Aorta (tissue), 5 donors: ENCODE measurements at regions not wholly inside any gene's neighbourhood (a gene's known extent, or its start where the extent isn't known, plus 50 kb on each side); places are given as distances from the start of the nearest gene placed in this dataset.
"Not testable (repeated sequence)": the region's sequence is repeated elsewhere in the genome, so short reads cannot be mapped to it uniquely, and the experiment has no call there.

ENCODE experiments used
- ATAC-seq: fragments of 200-7000 bp; cut with Tn5 transposase; one replicate; pipeline ENCODE4 v1.9.1; 2022; ENCODE audit warnings: moderate library complexity; ENCODE audit not compliant: low FRiP score
- DNase-seq, 2 donors: peaks; one replicate each; pipeline ENCODE4 v3.0.0-alpha.2; 2020
- H3K27ac ChIP-seq, 2 donors: one replicate each; pipeline ENCODE4 v1.5.1; 2013; ENCODE audit warnings: low read length in 2 of 2, mild to moderate bottlenecking in 2 of 2, moderate library complexity in 2 of 2, control low read depth in 1 of 2, inconsistent platforms in 1 of 2, low read depth in 1 of 2
- H3K27me3 ChIP-seq, 2 donors: one replicate each; pipeline ENCODE4 v1.6.1; 2013; ENCODE audit warnings: control low read depth in 1 of 2, low read length in 1 of 2, mild to moderate bottlenecking in 1 of 2, moderate library complexity in 1 of 2; ENCODE audit not compliant: insufficient read depth in 2 of 2, control insufficient read depth in 1 of 2
- H3K36me3 ChIP-seq, 2 donors: one replicate each; pipeline ENCODE4 v1.6.1; 2013; ENCODE audit warnings: control low read depth in 1 of 2, low read length in 1 of 2, mild to moderate bottlenecking in 1 of 2; ENCODE audit not compliant: insufficient read depth in 2 of 2, control insufficient read depth in 1 of 2
- H3K4me1 ChIP-seq, 2 donors: one replicate each; pipeline ENCODE4 v1.6.1; 2013; ENCODE audit warnings: low read length in 2 of 2, control low read depth in 1 of 2, mild to moderate bottlenecking in 1 of 2, moderate library complexity in 1 of 2; ENCODE audit not compliant: insufficient read depth in 2 of 2, control insufficient read depth in 1 of 2
- H3K4me3 ChIP-seq, 2 donors: one replicate each; pipeline ENCODE4 v1.5.1; 2013; ENCODE audit warnings: low read length in 2 of 2, control low read depth in 1 of 2, mild to moderate bottlenecking in 1 of 2
- H3K9me3 ChIP-seq: one replicate; pipeline ENCODE4 v1.6.1; 2013; ENCODE audit warnings: mild to moderate bottlenecking, low read length; ENCODE audit not compliant: control insufficient read depth
- WGBS, 2 donors: extraction: QIAGEN DNeasy Blood & Tissue Kit; methylation state at CpG; one replicate each; pipeline ENCODE4 v1.1.7; 2013; 5-methylcytosine and 5-hydroxymethylcytosine counted together
- intact Hi-C, 2 donors: fragments of 100-400 bp; cut with DNase I; formaldehyde crosslinking; loops; one replicate each; pipeline versions ENCODE4 v1.14.2 to v1.15.0; 2022
- donor health status: healthy with polysubstance abuse.
- donor health status: Bipolar disorder and iron deficiency.
- donor health status: DM: no; HTN: no; CAD: no.
- donor health status: DM: no; HTN: no; CAD: no.
- donor health status: DM: yes; HTN: yes; CAD: no.

GRCh38 chr5:17326600-17327037 is 109.2 kb downstream of the BASP1 start:
- no peak for ATAC-seq
- no peak overlapping the region for H3K27ac ChIP-seq
- 61 to 73% methylated on average over 4 of the region's 4 CpGs for WGBS, 2 donors
- DNase-seq, result no peak
- H3K4me3 ChIP-seq, result no peak overlapping the region
- intact Hi-C loops, result no loop called here
- peaks cover 1% of the 10 kb centered on the region for H3K9me3 ChIP-seq
- no peaks in the 10 kb centered on the region for H3K27me3 ChIP-seq
- no peaks in the 10 kb centered on the region for H3K36me3 ChIP-seq
- no peaks in the 10 kb centered on the region for H3K4me1 ChIP-seq

GRCh38 chr5:17327048-17327625 is 109.7 kb downstream of the BASP1 start:
- no peak overlapping the region for H3K27ac ChIP-seq
- no peaks in the 10 kb centered on the region for H3K4me1 ChIP-seq
- intact Hi-C loops, result no loop called here
- H3K4me3 ChIP-seq, result no peak overlapping the region
- H3K27me3 ChIP-seq, result no peaks in the 10 kb centered on the region
- H3K36me3 ChIP-seq, result no peaks in the 10 kb centered on the region
- WGBS, 2 donors, result 66 to 67% methylated on average over 9 of the region's 9 CpGs
- peaks cover 1% of the 10 kb centered on the region for H3K9me3 ChIP-seq
- DNase-seq (no peak), ATAC-seq (no peak)

- intact Hi-C loops, result no loop called here
- H3K9me3 ChIP-seq, result peaks cover 1% of the 10 kb centered on the region
- ATAC-seq (no peak), DNase-seq (no peak)
- peaks cover 0 to 3% of the 10 kb centered on the region in 2 donors for H3K4me1 ChIP-seq
- 93 to 96% methylated on average over 3 of the region's 3 CpGs for WGBS, 2 donors
- no peaks in the 10 kb centered on the region for H3K27me3 ChIP-seq
- no peak overlapping the region for H3K27ac ChIP-seq
- no peak overlapping the region for H3K4me3 ChIP-seq
- H3K36me3 ChIP-seq, result no peaks in the 10 kb centered on the region
Observed at GRCh38 chr5:17329571-17329970, 112.1 kb downstream of the BASP1 start.

GRCh38 chr5:17330386-17330785 is 113.0 kb downstream of the BASP1 start:
- Histone ChIP-seq H3K4me1 (peaks cover 0 to 3% of the 10 kb centered on the region in 2 donors), H3K27ac (no peak overlapping the region), H3K36me3 (no peaks in the 10 kb centered on the region), H3K4me3 (no peak overlapping the region), H3K27me3 (no peaks in the 10 kb centered on the region), H3K9me3 (no peaks in the 10 kb centered on the region)
- ATAC-seq (no peak), DNase-seq (no peak)
- 93 to 95% methylated on average over 2 of the region's 2 CpGs for WGBS, 2 donors
- intact Hi-C loops, result no loop called here

- 97 to 99% methylated on average over 4 of the region's 4 CpGs for WGBS, 2 donors
- ATAC-seq (no peak), DNase-seq (no peak)
- Histone ChIP-seq H3K9me3 (no peaks in the 10 kb centered on the region), H3K4me1 (peaks cover 0 to 3% of the 10 kb centered on the region in 2 donors), H3K36me3 (no peaks in the 10 kb centered on the region), H3K27me3 (no peaks in the 10 kb centered on the region), H3K27ac (no peak overlapping the region), H3K4me3 (no peak overlapping the region)
- intact Hi-C loops, result no loop called here
Observed at GRCh38 chr5:17331651-17332050, 114.2 kb downstream of the BASP1 start.

GRCh38 chr5:17333755-17334154 is 116.3 kb downstream of the BASP1 start:
- Histone ChIP-seq H3K27me3 (no peaks in the 10 kb centered on the region), H3K27ac (no peak overlapping the region), H3K4me3 (no peak overlapping the region), H3K36me3 (no peaks in the 10 kb centered on the region), H3K9me3 (peaks cover 2% of the 10 kb centered on the region), H3K4me1 (peaks cover 0 to 3% of the 10 kb centered on the region in 2 donors)
- 95 to 99% methylated on average over 3 of the region's 3 CpGs for WGBS, 2 donors
- intact Hi-C loops, result no loop called here
- no peak for DNase-seq
- no peak for ATAC-seq

- 16 to 33% methylated on average over 1 of the region's 1 CpG for WGBS, 2 donors
- Histone ChIP-seq H3K27me3 (no peaks in the 10 kb centered on the region), H3K4me3 (no peak overlapping the region), H3K9me3 (peaks cover 2% of the 10 kb centered on the region), H3K27ac (no peak overlapping the region), H3K4me1 (peaks cover 2 to 3% of the 10 kb centered on the region in 2 donors), H3K36me3 (no peaks in the 10 kb centered on the region)
- intact Hi-C loops, result no loop called here
- ATAC-seq, result no peak
- DNase-seq, result no peak
Observed at GRCh38 chr5:17336054-17336453, 118.6 kb downstream of the BASP1 start.

- H3K27me3 ChIP-seq, ATAC-seq, H3K9me3 ChIP-seq, intact Hi-C loops, H3K4me3 ChIP-seq, DNase-seq, H3K4me1 ChIP-seq, H3K36me3 ChIP-seq, H3K27ac ChIP-seq: not testable (repeated sequence)
- 86 to 90% methylated on average over 3 of the region's 3 CpGs for WGBS, 2 donors
Observed at GRCh38 chr5:17336723-17337122, 119.3 kb downstream of the BASP1 start.

- no peaks in the 10 kb centered on the region for H3K36me3 ChIP-seq
- 54 to 62% methylated on average over 1 of the region's 1 CpG for WGBS, 2 donors
Observed at GRCh38 chr5:17339841-17340240, 122.4 kb downstream of the BASP1 start.

More at GRCh38 chr5:17339841-17340240, 122.4 kb downstream of the BASP1 start:
- H3K4me1 ChIP-seq, result peaks cover 2 to 6% of the 10 kb centered on the region in 2 donors
- intact Hi-C loops, result no loop called here
- ATAC-seq, result no peak
- H3K27ac ChIP-seq, result no peak overlapping the region
- no peaks in the 10 kb centered on the region for H3K27me3 ChIP-seq
- DNase-seq, result no peak
- no peak overlapping the region for H3K4me3 ChIP-seq
- peaks cover 2% of the 10 kb centered on the region for H3K9me3 ChIP-seq
